Nephron progenitor cell (in vitro differentiated cells): ENCODE measurements at regions not wholly inside any gene's neighbourhood (a gene's known extent, or its start where the extent isn't known, plus 50 kb on each side); places are given as distances from the start of the nearest gene placed in this dataset.

Experiments
- DNase-seq: peaks from one replicate; pipeline ENCODE4 v3.0.0; 2021
- H3K27ac Mint-ChIP-seq: 2 replicates; pipeline ENCODE4 v1.8.0; 2021; ENCODE audit warnings: mild to moderate bottlenecking, moderate library complexity, mixed read lengths
- H3K27me3 Mint-ChIP-seq: 2 replicates; pipeline ENCODE4 v1.8.0; 2021; ENCODE audit warnings: mild to moderate bottlenecking, low read depth, mixed read lengths; ENCODE audit not compliant: poor library complexity
- H3K36me3 Mint-ChIP-seq: 2 replicates; pipeline ENCODE4 v1.8.0; 2021; ENCODE audit warnings: low read depth, mixed read lengths
- H3K4me1 Mint-ChIP-seq: 2 replicates; pipeline ENCODE4 v1.8.0; 2021; ENCODE audit warnings: mixed read lengths
- H3K4me3 Mint-ChIP-seq: 2 replicates; pipeline ENCODE4 v1.8.0; 2021; ENCODE audit warnings: mild to moderate bottlenecking, moderate library complexity, mixed read lengths
- H3K9me3 Mint-ChIP-seq: 2 replicates; pipeline ENCODE4 v1.8.0; 2021; ENCODE audit warnings: mild to moderate bottlenecking, moderate library complexity, mixed read lengths
- CTCF ChIP-seq: fragments of 200-600 bp; sonication (generic); IDR thresholded peaks from 2 replicates; pipeline ENCODE4 v1.5.0; 2021; ENCODE audit warnings: antibody characterized with exemption

DNA sequence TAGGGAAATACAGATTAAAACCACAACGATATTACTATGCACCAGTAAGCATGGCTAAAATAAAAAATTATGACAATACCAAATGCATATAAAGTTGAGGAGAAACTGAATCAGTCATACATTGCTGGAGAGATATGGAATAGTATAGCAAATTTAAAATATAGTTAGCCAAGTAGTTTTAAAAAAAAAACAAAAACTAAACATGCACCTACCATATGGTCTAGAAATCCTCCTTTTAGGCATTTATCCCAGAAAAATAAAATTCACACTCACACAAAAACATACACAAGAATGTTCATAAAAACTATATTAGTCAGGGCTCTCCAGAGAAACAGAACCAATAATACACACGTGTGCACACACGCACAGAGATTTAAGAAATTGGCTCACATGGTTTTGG is 175.8 kb downstream of the IPMK start:
- DNase-seq: no peak
- H3K4me3 Mint-ChIP-seq: no peak overlapping the region
- H3K9me3 Mint-ChIP-seq: no peaks in the 10 kb centered on the region
- H3K27ac Mint-ChIP-seq: no peak overlapping the region
- no peaks in the 10 kb centered on the region for H3K4me1 Mint-ChIP-seq
- no peak for TF ChIP-seq CTCF
- H3K36me3 Mint-ChIP-seq: no peaks in the 10 kb centered on the region
- H3K27me3 Mint-ChIP-seq: peaks cover 2% of the 10 kb centered on the region

- no peak overlapping the region for H3K4me3 Mint-ChIP-seq
- no peak for TF ChIP-seq CTCF
- DNase-seq: no peak
- no peaks in the 10 kb centered on the region for H3K9me3 Mint-ChIP-seq
- peaks cover 2% of the 10 kb centered on the region for H3K27me3 Mint-ChIP-seq
- no peak overlapping the region for H3K27ac Mint-ChIP-seq
- no peaks in the 10 kb centered on the region for H3K36me3 Mint-ChIP-seq
- no peaks in the 10 kb centered on the region for H3K4me1 Mint-ChIP-seq
Observed at GRCh38 chr10:58089739-58090138, 178.0 kb downstream of the IPMK start.

- Mint-ChIP-seq H3K9me3 (no peaks in the 10 kb centered on the region), H3K27me3 (no peaks in the 10 kb centered on the region), H3K36me3 (no peaks in the 10 kb centered on the region), H3K27ac (no peak overlapping the region), H3K4me1 (no peaks in the 10 kb centered on the region), H3K4me3 (no peak overlapping the region)
- DNase-seq: no peak
- TF ChIP-seq CTCF: no peak
Observed at GRCh38 chr10:58087896-58088295, 179.8 kb downstream of the IPMK start.

DNA sequence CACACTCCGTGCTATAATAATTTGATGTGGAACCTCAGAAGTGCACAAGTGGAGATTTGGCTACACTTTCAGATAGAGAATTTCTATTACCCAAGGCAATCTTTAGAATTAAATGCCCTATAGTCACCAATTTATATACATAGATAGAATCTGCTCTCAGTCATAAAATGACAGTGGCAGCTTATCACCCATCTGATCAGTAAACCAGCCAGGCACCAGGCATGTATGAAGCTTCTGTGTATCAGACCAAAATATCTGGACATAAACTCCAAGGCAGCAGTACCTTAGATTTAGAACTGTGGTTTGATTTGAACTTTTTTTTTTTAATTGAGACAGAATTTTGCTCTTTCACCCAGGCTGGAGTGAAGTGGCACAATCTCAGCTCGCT is 180.9 kb downstream of the IPMK start:
- no peak for TF ChIP-seq CTCF
- H3K27me3 Mint-ChIP-seq: no peaks in the 10 kb centered on the region
- no peak for DNase-seq
- no peak overlapping the region for H3K4me3 Mint-ChIP-seq
- no peaks in the 10 kb centered on the region for H3K9me3 Mint-ChIP-seq
- no peak overlapping the region for H3K27ac Mint-ChIP-seq
- no peaks in the 10 kb centered on the region for H3K36me3 Mint-ChIP-seq
- no peaks in the 10 kb centered on the region for H3K4me1 Mint-ChIP-seq

GRCh38 chr10:58086144-58086762 is 181.4 kb downstream of the IPMK start:
- Mint-ChIP-seq H3K9me3 (no peaks in the 10 kb centered on the region), H3K4me3 (no peak overlapping the region), H3K4me1 (no peaks in the 10 kb centered on the region), H3K27ac (no peak overlapping the region), H3K27me3 (no peaks in the 10 kb centered on the region), H3K36me3 (no peaks in the 10 kb centered on the region)
- no peak for TF ChIP-seq CTCF
- DNase-seq: no peak

DNA sequence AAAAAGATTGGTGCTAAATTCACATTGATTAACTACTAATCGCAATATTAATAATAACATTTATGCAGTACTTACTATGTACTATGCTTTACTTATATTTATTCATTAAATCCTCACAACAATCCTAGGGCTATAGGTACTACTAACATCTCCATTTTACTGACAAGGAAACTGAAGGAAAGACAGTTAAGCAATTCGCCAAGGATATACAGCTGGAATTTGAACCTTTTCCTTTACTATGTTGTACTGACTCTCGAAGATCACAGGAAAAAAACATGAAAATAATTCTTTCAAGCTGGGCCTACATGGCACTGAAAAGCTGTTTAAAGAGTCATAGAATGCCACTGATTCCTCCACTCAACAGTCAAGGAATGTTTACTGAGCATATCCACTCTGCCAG is 185.4 kb downstream of the IPMK start:
- no peak for TF ChIP-seq CTCF
- H3K9me3 Mint-ChIP-seq: no peaks in the 10 kb centered on the region
- no peak for DNase-seq

More for the DNA sequence above, 185.4 kb downstream of the IPMK start:
- H3K27ac Mint-ChIP-seq: no peak overlapping the region
- H3K27me3 Mint-ChIP-seq: peaks cover 3% of the 10 kb centered on the region
- no peaks in the 10 kb centered on the region for H3K36me3 Mint-ChIP-seq
- no peak overlapping the region for H3K4me3 Mint-ChIP-seq
- no peaks in the 10 kb centered on the region for H3K4me1 Mint-ChIP-seq
